Testis (tissue), 2 donors: ENCODE measurements at regions not wholly inside any gene's neighbourhood (a gene's known extent, or its start where the extent isn't known, plus 50 kb on each side); places are given as distances from the start of the nearest gene placed in this dataset.

Experiments
- POLR2A ChIP-seq: fragments of 450-650 bp; IDR thresholded peaks from one replicate; pipeline ENCODE4 v1.6.1; 2017; ENCODE audit warnings: antibody characterized with exemption, mild to moderate bottlenecking, moderate library complexity
- TF ChIP-seq, protein P1 (sequence below), 3 experiments: fragments of 450-650 bp in 2 of 3; fragments of 200-600 bp in 1 of 3; sonication (generic) in 1 of 3; IDR thresholded peaks; one replicate each; pipeline ENCODE4 v1.5.1; 2016 to 2019; ENCODE audit warnings: antibody characterized with exemption in 3 of 3, mild to moderate bottlenecking in 2 of 3, moderate library complexity in 1 of 3

DNA sequence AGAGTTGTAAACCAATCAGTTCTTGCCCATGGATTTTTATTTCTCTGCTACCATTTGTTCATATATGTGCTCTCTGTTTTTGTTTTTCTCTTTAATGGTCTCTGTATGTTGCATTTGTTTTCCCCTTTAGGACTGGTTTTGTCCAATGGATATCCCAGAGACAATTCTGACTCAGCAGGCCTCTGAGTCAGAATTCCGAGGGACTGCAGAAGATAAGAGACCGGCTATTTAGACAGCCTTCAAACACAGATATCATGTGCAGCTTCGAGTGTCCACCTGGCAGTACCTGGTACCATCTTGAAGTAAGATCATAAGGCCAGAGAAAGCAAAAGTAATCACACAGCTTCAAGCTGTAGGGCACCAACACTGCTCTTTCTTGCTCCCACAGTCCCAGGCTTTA is 125.5 kb downstream of the ELOVL4 start:
- TF ChIP-seq, protein P1, sequence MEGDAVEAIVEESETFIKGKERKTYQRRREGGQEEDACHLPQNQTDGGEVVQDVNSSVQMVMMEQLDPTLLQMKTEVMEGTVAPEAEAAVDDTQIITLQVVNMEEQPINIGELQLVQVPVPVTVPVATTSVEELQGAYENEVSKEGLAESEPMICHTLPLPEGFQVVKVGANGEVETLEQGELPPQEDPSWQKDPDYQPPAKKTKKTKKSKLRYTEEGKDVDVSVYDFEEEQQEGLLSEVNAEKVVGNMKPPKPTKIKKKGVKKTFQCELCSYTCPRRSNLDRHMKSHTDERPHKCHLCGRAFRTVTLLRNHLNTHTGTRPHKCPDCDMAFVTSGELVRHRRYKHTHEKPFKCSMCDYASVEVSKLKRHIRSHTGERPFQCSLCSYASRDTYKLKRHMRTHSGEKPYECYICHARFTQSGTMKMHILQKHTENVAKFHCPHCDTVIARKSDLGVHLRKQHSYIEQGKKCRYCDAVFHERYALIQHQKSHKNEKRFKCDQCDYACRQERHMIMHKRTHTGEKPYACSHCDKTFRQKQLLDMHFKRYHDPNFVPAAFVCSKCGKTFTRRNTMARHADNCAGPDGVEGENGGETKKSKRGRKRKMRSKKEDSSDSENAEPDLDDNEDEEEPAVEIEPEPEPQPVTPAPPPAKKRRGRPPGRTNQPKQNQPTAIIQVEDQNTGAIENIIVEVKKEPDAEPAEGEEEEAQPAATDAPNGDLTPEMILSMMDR (IDR thresholded peaks at IDR 0.05) = no peak
- TF ChIP-seq POLR2A = no peak
